ENCODE measurements at regions not wholly inside any gene's neighbourhood (a gene's known extent, or its start where the extent isn't known, plus 50 kb on each side); places are given as distances from the start of the nearest gene placed in this dataset.

DNA sequence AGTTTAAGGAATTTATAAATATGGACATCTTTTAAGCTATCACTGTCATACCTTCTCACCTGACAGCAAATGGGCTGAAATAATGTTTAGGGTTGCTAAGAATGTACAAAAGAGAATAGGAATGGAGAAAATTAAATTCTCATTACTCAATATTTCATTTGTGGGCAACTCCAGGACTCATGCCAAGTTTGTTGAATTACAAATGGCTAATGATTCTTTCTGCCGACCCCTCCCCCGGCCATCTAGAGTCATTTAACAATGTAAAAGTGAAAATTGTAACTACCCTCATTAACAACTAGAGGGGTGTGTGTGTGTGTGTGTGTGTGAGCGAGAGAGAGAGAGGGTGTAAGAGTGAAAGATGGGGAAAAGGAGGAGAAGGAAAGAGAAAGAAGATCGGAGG is 708.5 kb upstream of the FAM98A start:
- TF ChIP-seq, protein P1, sequence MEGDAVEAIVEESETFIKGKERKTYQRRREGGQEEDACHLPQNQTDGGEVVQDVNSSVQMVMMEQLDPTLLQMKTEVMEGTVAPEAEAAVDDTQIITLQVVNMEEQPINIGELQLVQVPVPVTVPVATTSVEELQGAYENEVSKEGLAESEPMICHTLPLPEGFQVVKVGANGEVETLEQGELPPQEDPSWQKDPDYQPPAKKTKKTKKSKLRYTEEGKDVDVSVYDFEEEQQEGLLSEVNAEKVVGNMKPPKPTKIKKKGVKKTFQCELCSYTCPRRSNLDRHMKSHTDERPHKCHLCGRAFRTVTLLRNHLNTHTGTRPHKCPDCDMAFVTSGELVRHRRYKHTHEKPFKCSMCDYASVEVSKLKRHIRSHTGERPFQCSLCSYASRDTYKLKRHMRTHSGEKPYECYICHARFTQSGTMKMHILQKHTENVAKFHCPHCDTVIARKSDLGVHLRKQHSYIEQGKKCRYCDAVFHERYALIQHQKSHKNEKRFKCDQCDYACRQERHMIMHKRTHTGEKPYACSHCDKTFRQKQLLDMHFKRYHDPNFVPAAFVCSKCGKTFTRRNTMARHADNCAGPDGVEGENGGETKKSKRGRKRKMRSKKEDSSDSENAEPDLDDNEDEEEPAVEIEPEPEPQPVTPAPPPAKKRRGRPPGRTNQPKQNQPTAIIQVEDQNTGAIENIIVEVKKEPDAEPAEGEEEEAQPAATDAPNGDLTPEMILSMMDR (conservative IDR thresholded peaks at IDR 0.05; ENCODE audit: low read length): no peak
- no peak for TF ChIP-seq EZH2phosphoT487 (IDR thresholded peaks at IDR 0.05; ENCODE audit: borderline replicate concordance, low read depth, low read length)

Measured in OCI-LY7 (cell line).